Testis (tissue), 2 donors: ENCODE measurements at regions not wholly inside any gene's neighbourhood (a gene's known extent, or its start where the extent isn't known, plus 50 kb on each side); places are given as distances from the start of the nearest gene placed in this dataset.

Experiments
- DNase-seq: peaks from one replicate; pipeline ENCODE4 v3.0.0-alpha.2; 2019
- H3K27ac ChIP-seq, 2 donors: fragments of 200-600 bp; sonication (generic); one replicate each; pipeline ENCODE4 v1.5.1; 2019
- H3K27me3 ChIP-seq: fragments of 200-600 bp; sonication (generic); one replicate; pipeline ENCODE4 v1.5.1; 2019
- H3K36me3 ChIP-seq: fragments of 200-600 bp; sonication (generic); one replicate; pipeline ENCODE4 v1.5.1; 2017; ENCODE audit warnings: low read depth; ENCODE audit errors: missing control alignments
- H3K4me1 ChIP-seq: fragments of 200-600 bp; sonication (generic); one replicate; pipeline ENCODE4 v1.5.1; 2019
- H3K4me3 ChIP-seq, 2 donors: fragments of 200-600 bp; sonication (generic); one replicate each; pipeline ENCODE4 v1.5.1; 2017 to 2019
- H3K9me3 ChIP-seq: fragments of 200-600 bp; sonication (generic); one replicate; pipeline ENCODE4 v1.5.1; 2017
- POLR2A ChIP-seq: fragments of 450-650 bp; IDR thresholded peaks from one replicate; pipeline ENCODE4 v1.6.1; 2017; ENCODE audit warnings: antibody characterized with exemption, mild to moderate bottlenecking, moderate library complexity
- WGBS, 2 donors: methylation state at CpG; one replicate each; pipeline ENCODE4 v1.1.5; 2018; 5-methylcytosine and 5-hydroxymethylcytosine counted together
- intact Hi-C: fragments of 100-400 bp; cut with DNase I; formaldehyde crosslinking; loops from one replicate; pipeline ENCODE4 v1.15.1; 2023; ENCODE audit warnings: low total_unique reads
- TF ChIP-seq, protein P1 (sequence below), 3 experiments: fragments of 450-650 bp in 2 of 3; fragments of 200-600 bp in 1 of 3; sonication (generic) in 1 of 3; IDR thresholded peaks; one replicate each; pipeline ENCODE4 v1.5.1; 2016 to 2019; ENCODE audit warnings: antibody characterized with exemption in 3 of 3, mild to moderate bottlenecking in 2 of 3, moderate library complexity in 1 of 3

DNA sequence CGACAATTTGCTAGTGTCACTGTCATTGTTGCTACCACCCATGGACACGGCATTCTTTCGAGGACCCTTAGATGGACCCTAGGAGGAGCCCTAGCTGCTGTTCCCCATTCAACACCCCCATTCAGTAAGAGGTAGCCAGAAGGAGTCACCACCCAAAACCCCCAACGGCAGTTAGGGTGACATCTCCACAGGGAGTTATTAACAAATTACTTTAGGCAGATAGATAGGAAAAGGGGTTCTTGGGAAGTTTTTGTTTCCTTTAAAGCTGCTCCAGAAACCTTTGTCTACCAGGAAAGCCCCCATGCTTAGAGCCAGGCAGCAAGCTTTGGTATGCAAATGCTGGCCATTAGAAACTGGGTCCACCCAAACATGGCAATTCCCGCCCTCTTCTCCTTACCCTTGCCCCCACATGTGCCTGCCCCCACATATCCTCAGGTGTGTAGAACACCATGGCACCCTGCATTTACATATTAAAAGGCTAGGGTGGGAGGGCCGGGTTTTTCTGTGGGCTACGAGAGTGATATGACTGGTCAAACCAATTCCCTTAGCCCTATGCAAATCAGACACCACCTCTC lies 190.9 kb downstream of the SLITRK6 start:
- 77 to 82% methylated on average over 7 of the region's 7 CpGs for WGBS, 2 donors
- DNase-seq = no peak
- Histone ChIP-seq H3K27ac (no peak overlapping the region), H3K9me3 (no peaks in the 10 kb centered on the region), H3K4me1 (no peaks in the 10 kb centered on the region), H3K4me3 (no peak overlapping the region), H3K36me3 (no peaks in the 10 kb centered on the region), H3K27me3 (no peaks in the 10 kb centered on the region)
- intact Hi-C loops = no loop called here
- TF ChIP-seq, protein P1, sequence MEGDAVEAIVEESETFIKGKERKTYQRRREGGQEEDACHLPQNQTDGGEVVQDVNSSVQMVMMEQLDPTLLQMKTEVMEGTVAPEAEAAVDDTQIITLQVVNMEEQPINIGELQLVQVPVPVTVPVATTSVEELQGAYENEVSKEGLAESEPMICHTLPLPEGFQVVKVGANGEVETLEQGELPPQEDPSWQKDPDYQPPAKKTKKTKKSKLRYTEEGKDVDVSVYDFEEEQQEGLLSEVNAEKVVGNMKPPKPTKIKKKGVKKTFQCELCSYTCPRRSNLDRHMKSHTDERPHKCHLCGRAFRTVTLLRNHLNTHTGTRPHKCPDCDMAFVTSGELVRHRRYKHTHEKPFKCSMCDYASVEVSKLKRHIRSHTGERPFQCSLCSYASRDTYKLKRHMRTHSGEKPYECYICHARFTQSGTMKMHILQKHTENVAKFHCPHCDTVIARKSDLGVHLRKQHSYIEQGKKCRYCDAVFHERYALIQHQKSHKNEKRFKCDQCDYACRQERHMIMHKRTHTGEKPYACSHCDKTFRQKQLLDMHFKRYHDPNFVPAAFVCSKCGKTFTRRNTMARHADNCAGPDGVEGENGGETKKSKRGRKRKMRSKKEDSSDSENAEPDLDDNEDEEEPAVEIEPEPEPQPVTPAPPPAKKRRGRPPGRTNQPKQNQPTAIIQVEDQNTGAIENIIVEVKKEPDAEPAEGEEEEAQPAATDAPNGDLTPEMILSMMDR (IDR thresholded peaks at IDR 0.05) = no peak
- TF ChIP-seq POLR2A = no peak

DNA sequence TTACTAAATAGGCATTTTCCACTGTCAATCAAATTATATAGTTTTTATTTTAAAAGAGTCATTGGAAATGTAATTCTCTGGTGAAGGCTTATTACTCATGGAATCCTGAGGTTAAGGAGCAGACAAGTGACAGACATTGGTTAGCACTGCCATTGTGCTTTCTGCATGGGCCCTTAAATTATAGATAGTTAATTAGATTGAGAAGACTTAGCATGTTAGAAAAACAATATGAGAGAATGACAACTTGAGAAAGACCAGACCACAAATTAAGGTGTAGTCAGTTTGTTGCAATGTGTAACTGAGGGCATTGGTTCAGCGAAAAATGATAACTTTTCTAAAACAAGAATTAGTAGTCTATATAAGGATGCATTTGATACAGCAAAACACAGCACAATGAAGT lies 195.5 kb downstream of the SLITRK6 start:
- H3K4me3 ChIP-seq = no peak overlapping the region
- intact Hi-C loops = no loop called here
- H3K27ac ChIP-seq = no peak overlapping the region
- TF ChIP-seq, protein P1 (IDR thresholded peaks at IDR 0.05) = no peak
- no peak for TF ChIP-seq POLR2A
- WGBS, 2 donors = 88 to 94% methylated on average over 1 of the region's 1 CpG
- DNase-seq = no peak
- H3K4me1 ChIP-seq = no peaks in the 10 kb centered on the region
- H3K9me3 ChIP-seq = no peaks in the 10 kb centered on the region
- no peaks in the 10 kb centered on the region for H3K27me3 ChIP-seq
- no peaks in the 10 kb centered on the region for H3K36me3 ChIP-seq

DNA sequence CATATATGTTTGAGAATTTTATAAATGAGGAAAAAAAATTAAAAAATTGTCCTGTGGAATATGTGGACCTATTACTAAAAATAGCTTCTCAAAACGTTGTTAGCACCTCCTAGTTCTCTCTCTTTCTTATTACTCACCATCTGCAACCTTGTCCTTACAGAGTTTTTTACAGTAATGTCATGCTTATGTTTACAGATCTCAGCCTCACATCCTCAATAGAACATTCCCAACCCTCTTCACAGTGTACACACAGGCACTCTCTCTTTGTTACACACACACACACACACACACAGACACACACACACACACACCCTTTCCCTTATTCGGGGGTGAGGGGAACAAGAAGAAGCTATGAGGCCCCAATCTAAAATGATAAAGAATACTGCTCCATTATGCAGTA lies 197.7 kb downstream of the SLITRK6 start:
- Histone ChIP-seq H3K4me1 (no peaks in the 10 kb centered on the region), H3K9me3 (no peaks in the 10 kb centered on the region), H3K4me3 (no peak overlapping the region), H3K27ac (no peak overlapping the region), H3K36me3 (no peaks in the 10 kb centered on the region), H3K27me3 (no peaks in the 10 kb centered on the region)
- TF ChIP-seq, protein P1 (IDR thresholded peaks at IDR 0.05) = no peak
- no peak for TF ChIP-seq POLR2A
- intact Hi-C loops = no loop called here
- no peak for DNase-seq
- WGBS, 2 donors = 55 to 59% methylated on average over 2 of the region's 2 CpGs

GRCh38 chr13:85597790-85598500 lies 201.3 kb downstream of the SLITRK6 start:
- no peak for TF ChIP-seq POLR2A
- TF ChIP-seq, protein P1 (IDR thresholded peaks at IDR 0.05) = no peak
- WGBS, 2 donors = 88 to 96% methylated on average over 4 of the region's 4 CpGs
- Histone ChIP-seq H3K36me3 (no peaks in the 10 kb centered on the region), H3K4me1 (no peaks in the 10 kb centered on the region), H3K9me3 (no peaks in the 10 kb centered on the region), H3K27me3 (no peaks in the 10 kb centered on the region), H3K27ac (no peak overlapping the region), H3K4me3 (no peak overlapping the region)
- no peak for DNase-seq
- intact Hi-C loops = no loop called here

GRCh38 chr13:85592211-85592610 lies 207.0 kb downstream of the SLITRK6 start:
- 83 to 88% methylated on average over 2 of the region's 2 CpGs for WGBS, 2 donors
- intact Hi-C loops = no loop called here

More at GRCh38 chr13:85592211-85592610, 207.0 kb downstream of the SLITRK6 start:
- no peak for DNase-seq
- Histone ChIP-seq H3K4me1 (no peaks in the 10 kb centered on the region), H3K27me3 (no peaks in the 10 kb centered on the region), H3K27ac (no peak overlapping the region), H3K4me3 (no peak overlapping the region), H3K9me3 (no peaks in the 10 kb centered on the region), H3K36me3 (no peaks in the 10 kb centered on the region)
- no peak for TF ChIP-seq POLR2A
- TF ChIP-seq, protein P1 (IDR thresholded peaks at IDR 0.05) = no peak
